NB4 (cell line): ENCODE measurements at regions not wholly inside any gene's neighbourhood (a gene's known extent, or its start where the extent isn't known, plus 50 kb on each side); places are given as distances from the start of the nearest gene placed in this dataset.

Source experiments
- CTCF ChIP-seq: IDR thresholded peaks from one replicate; pipeline ENCODE4 v1.5.1; 2012; ENCODE audit warnings: low read depth, low read length
- MAX ChIP-seq: IDR thresholded peaks from 2 replicates; pipeline ENCODE4 v1.6.1; 2011; ENCODE audit warnings: low read depth, low read length

GRCh38 chr12:5180496-5180895, 136.8 kb downstream of the KCNA5 start:
- TF ChIP-seq CTCF (no peak), MAX (no peak)
